ENCODE measurements at regions not wholly inside any gene's neighbourhood (a gene's known extent, or its start where the extent isn't known, plus 50 kb on each side); places are given as distances from the start of the nearest gene placed in this dataset.

GRCh38 chr5:8805653-8806052 is 740.2 kb downstream of the SEMA5A start:
- Histone ChIP-seq H3K4me3 (ENCODE audit: low read length) (no peak overlapping the region), H3K4me1 (ENCODE audit: control insufficient read depth, insufficient read depth, low read length) (no peaks in the 10 kb centered on the region), H3K9ac (ENCODE audit: low read length) (no peak overlapping the region), H3K27me3 (ENCODE audit: control insufficient read depth, insufficient read depth, low read length) (no peaks in the 10 kb centered on the region), H3K36me3 (ENCODE audit: control insufficient read depth, insufficient read depth, low read length) (no peaks in the 10 kb centered on the region), H3K27ac (ENCODE audit: low read depth, low read length) (no peak overlapping the region)

GRCh38 chr5:8807636-8808035 is 738.2 kb downstream of the SEMA5A start:
- Histone ChIP-seq H3K4me3 (ENCODE audit: low read length) (no peak overlapping the region), H3K4me1 (ENCODE audit: control insufficient read depth, insufficient read depth, low read length) (no peaks in the 10 kb centered on the region), H3K36me3 (ENCODE audit: control insufficient read depth, insufficient read depth, low read length) (no peaks in the 10 kb centered on the region), H3K9ac (ENCODE audit: low read length) (no peak overlapping the region), H3K27me3 (ENCODE audit: control insufficient read depth, insufficient read depth, low read length) (no peaks in the 10 kb centered on the region), H3K27ac (ENCODE audit: low read depth, low read length) (no peak overlapping the region)

GRCh38 chr5:8811581-8811980 is 734.3 kb downstream of the SEMA5A start:
- Histone ChIP-seq H3K27me3 (ENCODE audit: control insufficient read depth, insufficient read depth, low read length) (no peaks in the 10 kb centered on the region), H3K9ac (ENCODE audit: low read length) (no peak overlapping the region), H3K4me3 (ENCODE audit: low read length) (no peak overlapping the region), H3K4me1 (ENCODE audit: control insufficient read depth, insufficient read depth, low read length) (no peaks in the 10 kb centered on the region), H3K27ac (ENCODE audit: low read depth, low read length) (no peak overlapping the region), H3K36me3 (ENCODE audit: control insufficient read depth, insufficient read depth, low read length) (no peaks in the 10 kb centered on the region)

GRCh38 chr5:8813180-8813579 is 732.7 kb downstream of the SEMA5A start:
- Histone ChIP-seq H3K36me3 (ENCODE audit: control insufficient read depth, insufficient read depth, low read length) (no peaks in the 10 kb centered on the region), H3K27ac (ENCODE audit: low read depth, low read length) (no peak overlapping the region), H3K9ac (ENCODE audit: low read length) (no peak overlapping the region)

GRCh38 chr5:8814105-8814504 is 731.8 kb downstream of the SEMA5A start:
- no peaks in the 10 kb centered on the region for H3K27me3 ChIP-seq (ENCODE audit: control insufficient read depth, insufficient read depth, low read length)

More at GRCh38 chr5:8813180-8813579, 732.7 kb downstream of the SEMA5A start:
- Histone ChIP-seq H3K4me3 (ENCODE audit: low read length) (no peak overlapping the region), H3K27me3 (ENCODE audit: control insufficient read depth, insufficient read depth, low read length) (no peaks in the 10 kb centered on the region), H3K4me1 (ENCODE audit: control insufficient read depth, insufficient read depth, low read length) (no peaks in the 10 kb centered on the region)

GRCh38 chr5:8824371-8824770 is 721.5 kb downstream of the SEMA5A start:
- H3K4me3 ChIP-seq (ENCODE audit: low read length), result no peak overlapping the region
- H3K9ac ChIP-seq (ENCODE audit: low read length), result no peak overlapping the region
- no peaks in the 10 kb centered on the region for H3K36me3 ChIP-seq (ENCODE audit: control insufficient read depth, insufficient read depth, low read length)
- H3K27me3 ChIP-seq (ENCODE audit: control insufficient read depth, insufficient read depth, low read length), result no peaks in the 10 kb centered on the region
- no peaks in the 10 kb centered on the region for H3K4me1 ChIP-seq (ENCODE audit: control insufficient read depth, insufficient read depth, low read length)
- H3K27ac ChIP-seq (ENCODE audit: low read depth, low read length), result no peak overlapping the region

More at GRCh38 chr5:8814105-8814504, 731.8 kb downstream of the SEMA5A start:
- no peak overlapping the region for H3K9ac ChIP-seq (ENCODE audit: low read length)
- H3K27ac ChIP-seq (ENCODE audit: low read depth, low read length), result no peak overlapping the region
- no peak overlapping the region for H3K4me3 ChIP-seq (ENCODE audit: low read length)
- H3K36me3 ChIP-seq (ENCODE audit: control insufficient read depth, insufficient read depth, low read length), result no peaks in the 10 kb centered on the region
- no peaks in the 10 kb centered on the region for H3K4me1 ChIP-seq (ENCODE audit: control insufficient read depth, insufficient read depth, low read length)

GRCh38 chr5:8825139-8825757 is 720.6 kb downstream of the SEMA5A start:
- H3K4me1 ChIP-seq (ENCODE audit: control insufficient read depth, insufficient read depth, low read length), result no peaks in the 10 kb centered on the region
- no peaks in the 10 kb centered on the region for H3K36me3 ChIP-seq (ENCODE audit: control insufficient read depth, insufficient read depth, low read length)
- no peak overlapping the region for H3K4me3 ChIP-seq (ENCODE audit: low read length)
- no peaks in the 10 kb centered on the region for H3K27me3 ChIP-seq (ENCODE audit: control insufficient read depth, insufficient read depth, low read length)
- no peak overlapping the region for H3K27ac ChIP-seq (ENCODE audit: low read depth, low read length)
- H3K9ac ChIP-seq (ENCODE audit: low read length), result no peak overlapping the region

- Histone ChIP-seq H3K27ac (ENCODE audit: low read depth, low read length) (no peak overlapping the region), H3K27me3 (ENCODE audit: control insufficient read depth, insufficient read depth, low read length) (no peaks in the 10 kb centered on the region)
Observed at GRCh38 chr5:8826508-8826907, 719.4 kb downstream of the SEMA5A start.

GRCh38 chr5:8827696-8828095 is 718.2 kb downstream of the SEMA5A start:
- Histone ChIP-seq H3K4me1 (ENCODE audit: control insufficient read depth, insufficient read depth, low read length) (no peaks in the 10 kb centered on the region), H3K27ac (ENCODE audit: low read depth, low read length) (no peak overlapping the region), H3K36me3 (ENCODE audit: control insufficient read depth, insufficient read depth, low read length) (no peaks in the 10 kb centered on the region), H3K27me3 (ENCODE audit: control insufficient read depth, insufficient read depth, low read length) (no peaks in the 10 kb centered on the region), H3K4me3 (ENCODE audit: low read length) (no peak overlapping the region), H3K9ac (ENCODE audit: low read length) (no peak overlapping the region)

More at GRCh38 chr5:8826508-8826907, 719.4 kb downstream of the SEMA5A start:
- H3K9ac ChIP-seq (ENCODE audit: low read length), result no peak overlapping the region
- no peak overlapping the region for H3K4me3 ChIP-seq (ENCODE audit: low read length)
- no peaks in the 10 kb centered on the region for H3K36me3 ChIP-seq (ENCODE audit: control insufficient read depth, insufficient read depth, low read length)
- no peaks in the 10 kb centered on the region for H3K4me1 ChIP-seq (ENCODE audit: control insufficient read depth, insufficient read depth, low read length)

GRCh38 chr5:8828596-8829322 is 717.1 kb downstream of the SEMA5A start:
- no peak overlapping the region for H3K4me3 ChIP-seq (ENCODE audit: low read length)
- H3K36me3 ChIP-seq (ENCODE audit: control insufficient read depth, insufficient read depth, low read length), result no peaks in the 10 kb centered on the region
- no peaks in the 10 kb centered on the region for H3K4me1 ChIP-seq (ENCODE audit: control insufficient read depth, insufficient read depth, low read length)
- H3K27me3 ChIP-seq (ENCODE audit: control insufficient read depth, insufficient read depth, low read length), result no peaks in the 10 kb centered on the region
- no peak overlapping the region for H3K27ac ChIP-seq (ENCODE audit: low read depth, low read length)
- no peak overlapping the region for H3K9ac ChIP-seq (ENCODE audit: low read length)

GRCh38 chr5:8829323-8830029 is 716.4 kb downstream of the SEMA5A start:
- Histone ChIP-seq H3K4me3 (ENCODE audit: low read length) (no peak overlapping the region), H3K27me3 (ENCODE audit: control insufficient read depth, insufficient read depth, low read length) (no peaks in the 10 kb centered on the region), H3K36me3 (ENCODE audit: control insufficient read depth, insufficient read depth, low read length) (no peaks in the 10 kb centered on the region), H3K9ac (ENCODE audit: low read length) (no peak overlapping the region), H3K27ac (ENCODE audit: low read depth, low read length) (no peak overlapping the region), H3K4me1 (ENCODE audit: control insufficient read depth, insufficient read depth, low read length) (no peaks in the 10 kb centered on the region)

- H3K27ac ChIP-seq (ENCODE audit: low read depth, low read length), result no peak overlapping the region
- no peak overlapping the region for H3K9ac ChIP-seq (ENCODE audit: low read length)
- no peak overlapping the region for H3K4me3 ChIP-seq (ENCODE audit: low read length)
- H3K4me1 ChIP-seq (ENCODE audit: control insufficient read depth, insufficient read depth, low read length), result no peaks in the 10 kb centered on the region
- H3K36me3 ChIP-seq (ENCODE audit: control insufficient read depth, insufficient read depth, low read length), result no peaks in the 10 kb centered on the region
- H3K27me3 ChIP-seq (ENCODE audit: control insufficient read depth, insufficient read depth, low read length), result no peaks in the 10 kb centered on the region
Observed at GRCh38 chr5:8831251-8831650, 714.6 kb downstream of the SEMA5A start.
